Thymus (tissue), 11 donors: ENCODE measurements at regions not wholly inside any gene's neighbourhood (a gene's known extent, or its start where the extent isn't known, plus 50 kb on each side); places are given as distances from the start of the nearest gene placed in this dataset.

Source experiments
- DNase-seq, 9 donors: peaks; one replicate each; pipeline ENCODE4 v3.0.0-alpha.2; 2013; ENCODE audit warnings: low spot score in 9 of 9, low read depth in 6 of 9, missing footprints in 1 of 9
- H3K27ac ChIP-seq, 2 donors: one replicate each; pipeline ENCODE4 v1.5.1; 2013; ENCODE audit warnings: control low read depth in 1 of 2, low read depth in 1 of 2, low read length in 1 of 2, mild to moderate bottlenecking in 1 of 2, moderate library complexity in 1 of 2
- H3K27me3 ChIP-seq, 2 donors: one replicate each; pipeline ENCODE4 v1.5.1; 2013; ENCODE audit warnings: low read length in 1 of 2; ENCODE audit not compliant: control insufficient read depth in 2 of 2, insufficient read depth in 1 of 2
- H3K36me3 ChIP-seq, 2 donors: one replicate each; pipeline ENCODE4 v1.5.1; 2013; ENCODE audit warnings: low read length in 1 of 2, mild to moderate bottlenecking in 1 of 2, moderate library complexity in 1 of 2; ENCODE audit not compliant: control insufficient read depth in 2 of 2, insufficient read depth in 2 of 2
- H3K4me1 ChIP-seq, 2 donors: one replicate each; pipeline ENCODE4 v1.5.1; 2013; ENCODE audit warnings: low read length in 2 of 2; ENCODE audit not compliant: control insufficient read depth in 2 of 2, insufficient read depth in 2 of 2
- H3K4me3 ChIP-seq, 2 donors: one replicate each; pipeline ENCODE4 v1.5.1; 2013; ENCODE audit warnings: low read length in 2 of 2, control low read depth in 1 of 2, mild to moderate bottlenecking in 1 of 2
- H3K9me3 ChIP-seq, 2 donors: one replicate each; pipeline ENCODE4 v1.5.1; 2013; ENCODE audit warnings: low read length in 1 of 2, mild to moderate bottlenecking in 1 of 2; ENCODE audit not compliant: control insufficient read depth in 2 of 2, insufficient read depth in 1 of 2
- WGBS: extraction: QIAGEN DNeasy Blood & Tissue Kit; methylation state at CpG from one replicate; pipeline ENCODE4 v1.1.7; 2013; 5-methylcytosine and 5-hydroxymethylcytosine counted together
- donor health status: healthy.

DNA sequence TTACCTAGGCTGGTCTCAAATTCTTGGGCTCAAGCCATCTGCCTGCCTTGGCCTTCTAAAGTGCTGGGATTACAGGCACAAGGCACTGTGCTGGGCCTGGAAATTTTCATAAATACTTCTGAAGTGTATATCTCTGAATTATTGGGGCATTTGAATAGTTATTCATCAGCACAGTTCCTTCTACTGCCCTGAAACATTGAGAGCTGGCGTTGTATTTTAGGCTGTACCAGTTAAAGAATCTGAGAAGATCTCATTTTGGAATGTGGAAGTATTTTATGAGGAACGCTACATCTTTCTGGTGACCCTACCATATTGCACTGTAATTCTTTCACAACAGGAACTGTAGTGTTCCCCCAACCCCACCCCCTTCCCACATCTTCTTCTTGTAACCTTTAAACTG lies 349.0 kb upstream of the RGS6 start:
- H3K27me3 ChIP-seq = no peaks in the 10 kb centered on the region
- DNase-seq = no peak
- H3K4me1 ChIP-seq = peaks cover 0 to 12% of the 10 kb centered on the region in 2 donors
- H3K4me3 ChIP-seq = no peak overlapping the region
- no peaks in the 10 kb centered on the region for H3K36me3 ChIP-seq
- H3K27ac ChIP-seq = no peak overlapping the region
- 93% methylated on average over 2 of the region's 2 CpGs for WGBS
- H3K9me3 ChIP-seq = no peaks in the 10 kb centered on the region

DNA sequence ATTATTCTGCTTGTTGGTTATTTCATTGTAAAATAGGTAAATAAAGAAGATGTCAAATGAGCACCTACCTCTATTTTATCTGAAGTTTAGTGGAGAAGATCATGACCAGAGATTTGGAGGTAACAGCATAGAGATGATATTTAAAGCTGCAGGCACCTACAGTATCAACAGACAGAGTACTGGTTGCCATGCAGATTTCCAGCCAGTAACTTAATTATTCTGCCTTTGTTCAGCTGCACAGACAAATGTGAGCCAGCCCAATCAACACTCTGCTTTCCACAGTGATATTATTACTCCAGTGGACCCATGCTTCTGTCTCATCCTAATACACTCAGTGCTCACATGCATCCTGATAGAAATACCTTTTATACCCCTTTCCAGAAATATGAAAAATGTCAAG lies 348.5 kb upstream of the RGS6 start:
- no peaks in the 10 kb centered on the region for H3K27me3 ChIP-seq
- no peak overlapping the region for H3K4me3 ChIP-seq
- peaks cover 0 to 13% of the 10 kb centered on the region in 2 donors for H3K4me1 ChIP-seq
- no peak overlapping the region for H3K27ac ChIP-seq
- H3K36me3 ChIP-seq = no peaks in the 10 kb centered on the region
- H3K9me3 ChIP-seq = no peaks in the 10 kb centered on the region
- DNase-seq = no peak

DNA sequence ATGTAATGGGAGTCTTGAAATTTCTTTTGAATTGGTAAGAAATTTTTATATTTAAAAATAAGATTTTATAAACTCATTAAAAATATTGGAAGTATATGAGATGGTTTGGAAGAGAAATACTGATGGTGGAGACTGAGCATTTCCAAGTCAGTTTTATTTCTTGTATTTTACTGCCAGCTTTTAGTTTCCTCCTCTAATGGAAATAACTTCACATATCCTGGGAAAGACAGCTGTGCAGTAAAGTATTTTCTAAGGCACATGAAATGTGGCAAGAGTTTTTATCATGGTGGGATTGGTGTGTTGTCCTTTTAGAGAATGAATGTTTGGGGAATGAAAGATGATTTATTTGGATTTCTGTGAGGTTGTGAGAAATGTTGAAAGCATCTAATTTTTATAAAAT lies 346.9 kb upstream of the RGS6 start:
- no peak for DNase-seq
- Histone ChIP-seq H3K36me3 (no peaks in the 10 kb centered on the region), H3K4me3 (no peak overlapping the region), H3K4me1 (peaks cover 0 to 13% of the 10 kb centered on the region in 2 donors), H3K9me3 (no peaks in the 10 kb centered on the region), H3K27ac (no peak overlapping the region), H3K27me3 (no peaks in the 10 kb centered on the region)

DNA sequence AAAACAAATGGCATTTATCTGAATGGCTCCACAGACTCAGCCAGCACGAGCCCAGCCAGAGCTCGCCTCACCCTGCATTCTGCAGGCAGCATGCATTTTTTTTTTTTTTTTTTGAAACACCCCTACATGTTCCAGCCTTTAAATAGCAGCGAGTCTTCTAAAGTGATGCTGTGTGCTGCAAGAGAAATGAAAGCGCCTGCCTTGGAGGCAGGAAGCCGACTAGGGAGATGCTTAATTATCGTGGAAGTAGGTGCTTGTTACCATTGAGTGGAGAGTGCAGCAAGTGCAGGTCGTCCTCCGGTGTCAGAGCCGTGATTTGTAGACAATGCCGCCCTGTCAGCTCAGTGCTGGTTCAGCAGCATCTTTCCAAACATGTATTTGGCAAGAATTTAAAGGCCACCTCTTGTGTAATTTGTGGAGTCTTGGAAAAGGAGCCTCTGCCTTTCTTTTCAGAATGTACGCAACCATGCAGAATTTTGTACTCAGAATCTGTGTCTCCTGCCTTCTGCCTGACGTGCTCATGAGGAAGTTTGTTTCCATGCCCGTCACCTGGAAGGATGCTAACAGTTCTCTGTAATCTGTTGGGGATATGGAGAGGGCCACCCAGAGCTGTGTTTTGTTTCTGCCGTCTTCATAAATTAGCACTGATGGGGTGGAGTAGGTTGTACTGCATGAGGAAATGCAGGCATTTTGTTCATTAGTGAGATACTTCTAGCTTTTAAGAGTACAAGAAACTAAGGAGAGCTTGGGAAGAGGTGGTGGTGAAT lies 345.9 kb upstream of the RGS6 start:
- no peak overlapping the region for H3K4me3 ChIP-seq
- H3K27ac ChIP-seq = no peak overlapping the region
- H3K36me3 ChIP-seq = no peaks in the 10 kb centered on the region
- no peaks in the 10 kb centered on the region for H3K9me3 ChIP-seq
- H3K4me1 ChIP-seq = peaks cover 0 to 13% of the 10 kb centered on the region in 2 donors
- 48% methylated on average over 14 of the region's 14 CpGs for WGBS
- peak in 1 of 9 donors; percentile 35 for DNase-seq
- H3K27me3 ChIP-seq = no peaks in the 10 kb centered on the region

DNA sequence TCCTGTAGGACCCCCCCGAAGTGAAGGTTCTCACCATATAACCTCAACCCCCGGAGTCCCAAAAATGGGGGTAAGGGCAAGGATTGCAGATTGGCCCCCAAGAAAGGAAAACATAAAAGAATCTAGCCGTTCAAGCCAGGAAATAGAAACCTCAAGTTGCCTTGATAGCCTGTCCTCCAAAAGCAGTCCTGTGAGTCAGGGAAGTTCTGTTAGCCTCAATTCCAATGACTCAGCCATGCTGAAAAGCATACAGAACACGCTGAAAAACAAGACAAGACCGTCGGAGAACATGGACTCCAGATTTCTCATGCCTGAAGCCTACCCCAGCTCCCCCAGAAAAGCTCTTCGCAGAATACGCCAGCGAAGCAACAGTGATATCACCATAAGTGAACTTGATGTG lies 344.2 kb upstream of the RGS6 start:
- H3K27me3 ChIP-seq = no peaks in the 10 kb centered on the region
- no peak for DNase-seq
- WGBS = 88% methylated on average over 9 of the region's 9 CpGs
- H3K36me3 ChIP-seq = no peaks in the 10 kb centered on the region
- H3K27ac ChIP-seq = no peak overlapping the region
- no peak overlapping the region for H3K4me3 ChIP-seq
- peaks cover 6 to 21% of the 10 kb centered on the region in 2 donors for H3K4me1 ChIP-seq
- no peaks in the 10 kb centered on the region for H3K9me3 ChIP-seq

DNA sequence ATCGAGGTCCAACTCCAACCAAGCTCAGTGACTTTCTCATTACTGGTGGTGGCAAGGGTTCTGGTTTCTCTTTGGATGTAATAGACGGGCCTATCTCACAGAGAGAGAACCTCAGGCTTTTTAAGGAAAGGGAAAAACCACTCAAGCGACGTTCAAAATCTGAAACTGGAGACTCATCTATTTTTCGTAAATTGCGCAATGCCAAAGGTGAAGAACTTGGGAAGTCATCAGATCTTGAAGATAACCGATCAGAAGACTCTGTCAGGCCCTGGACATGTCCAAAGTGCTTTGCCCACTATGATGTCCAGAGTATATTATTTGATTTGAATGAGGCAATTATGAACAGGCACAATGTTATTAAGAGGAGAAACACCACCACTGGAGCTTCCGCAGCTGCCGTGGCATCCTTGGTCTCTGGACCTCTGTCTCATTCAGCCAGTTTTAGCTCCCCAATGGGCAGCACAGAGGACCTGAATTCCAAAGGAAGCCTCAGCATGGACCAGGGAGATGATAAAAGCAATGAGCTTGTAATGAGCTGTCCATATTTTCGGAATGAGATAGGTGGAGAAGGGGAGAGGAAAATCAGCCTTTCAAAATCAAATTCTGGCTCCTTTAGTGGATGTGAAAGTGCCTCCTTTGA lies 343.5 kb upstream of the RGS6 start:
- Histone ChIP-seq H3K27me3 (no peaks in the 10 kb centered on the region), H3K9me3 (no peaks in the 10 kb centered on the region), H3K36me3 (no peaks in the 10 kb centered on the region), H3K4me3 (no peak overlapping the region), H3K27ac (no peak overlapping the region), H3K4me1 (peaks cover 7 to 28% of the 10 kb centered on the region in 2 donors)
- 97% methylated on average over 10 of the region's 10 CpGs for WGBS
- DNase-seq = no peak

DNA sequence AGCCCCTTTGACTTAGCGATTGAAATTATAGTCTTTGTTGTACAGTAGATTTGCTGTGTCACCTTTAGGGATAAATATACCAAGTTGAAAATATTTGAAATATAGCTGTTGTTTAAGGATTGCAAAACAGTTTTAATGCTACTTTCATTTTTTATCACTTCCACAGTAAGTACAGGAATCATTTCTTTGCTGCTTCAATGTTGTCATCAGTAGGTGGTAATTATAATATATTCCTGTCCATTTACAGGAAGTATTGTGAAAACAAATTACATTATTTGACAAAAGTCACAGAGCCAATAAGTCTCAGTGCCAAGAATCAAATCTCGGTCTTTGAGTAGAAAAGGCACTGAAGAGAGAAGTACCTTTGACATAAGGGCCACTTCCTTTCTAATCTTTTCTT lies 342.6 kb upstream of the RGS6 start:
- Histone ChIP-seq H3K4me3 (no peak overlapping the region), H3K9me3 (no peaks in the 10 kb centered on the region), H3K36me3 (no peaks in the 10 kb centered on the region), H3K4me1 (peaks cover 9 to 30% of the 10 kb centered on the region in 2 donors), H3K27ac (no peak overlapping the region), H3K27me3 (no peaks in the 10 kb centered on the region)
- WGBS = 97% methylated on average over 2 of the region's 2 CpGs
- DNase-seq = no peak

DNA sequence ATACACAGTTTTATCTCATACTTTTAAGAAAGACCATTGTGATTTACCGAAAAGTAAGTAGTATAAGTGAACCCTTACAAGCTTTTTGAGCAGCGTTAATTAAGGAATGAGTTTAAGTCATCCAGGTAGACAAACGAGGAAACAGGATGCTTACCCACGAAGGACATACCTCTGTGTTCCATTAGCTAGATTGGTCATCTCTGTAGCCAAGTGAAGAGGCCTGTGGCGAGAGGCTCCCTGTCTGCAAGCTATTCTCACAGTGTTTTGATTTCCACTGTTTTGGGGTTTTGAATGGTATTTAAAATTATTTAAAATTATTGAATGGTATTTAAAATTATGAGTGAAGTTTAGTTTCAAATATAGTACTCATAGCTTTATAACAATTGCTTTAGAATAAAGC lies 342.1 kb upstream of the RGS6 start:
- peaks cover 9 to 35% of the 10 kb centered on the region in 2 donors for H3K4me1 ChIP-seq

DNA sequence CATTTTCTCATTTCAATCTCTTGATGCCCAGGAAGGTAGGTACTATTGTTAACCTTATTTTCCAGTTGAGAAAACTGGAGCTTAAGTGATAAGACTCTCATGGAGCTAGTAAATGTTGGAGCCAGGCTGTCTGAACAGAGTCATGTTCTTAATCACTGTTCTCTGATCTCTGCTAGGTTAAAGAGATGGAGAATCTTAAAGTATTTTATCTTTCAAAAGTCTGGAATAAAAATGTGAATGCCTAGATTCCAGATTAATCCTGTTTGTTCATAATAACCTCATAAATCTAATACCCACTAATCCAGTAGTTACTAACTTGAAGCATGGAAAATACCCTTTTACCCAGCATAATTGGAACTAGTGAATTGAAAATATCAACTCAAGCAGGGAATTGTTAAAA lies 341.0 kb upstream of the RGS6 start:
- Histone ChIP-seq H3K27ac (no peak overlapping the region), H3K4me1 (peaks cover 14 to 42% of the 10 kb centered on the region in 2 donors)

More for the DNA sequence above, 342.1 kb upstream of the RGS6 start:
- H3K27me3 ChIP-seq = no peaks in the 10 kb centered on the region
- no peak overlapping the region for H3K27ac ChIP-seq
- WGBS = 95% methylated on average over 5 of the region's 5 CpGs
- H3K4me3 ChIP-seq = no peak overlapping the region
- no peak for DNase-seq
- no peaks in the 10 kb centered on the region for H3K36me3 ChIP-seq
- no peaks in the 10 kb centered on the region for H3K9me3 ChIP-seq

More for the DNA sequence above, 341.0 kb upstream of the RGS6 start:
- Histone ChIP-seq H3K27me3 (no peaks in the 10 kb centered on the region), H3K9me3 (no peaks in the 10 kb centered on the region), H3K36me3 (no peaks in the 10 kb centered on the region), H3K4me3 (no peak overlapping the region)
- DNase-seq = no peak
